ENCODE measurements at regions not wholly inside any gene's neighbourhood (a gene's known extent, or its start where the extent isn't known, plus 50 kb on each side); places are given as distances from the start of the nearest gene placed in this dataset.

DNA sequence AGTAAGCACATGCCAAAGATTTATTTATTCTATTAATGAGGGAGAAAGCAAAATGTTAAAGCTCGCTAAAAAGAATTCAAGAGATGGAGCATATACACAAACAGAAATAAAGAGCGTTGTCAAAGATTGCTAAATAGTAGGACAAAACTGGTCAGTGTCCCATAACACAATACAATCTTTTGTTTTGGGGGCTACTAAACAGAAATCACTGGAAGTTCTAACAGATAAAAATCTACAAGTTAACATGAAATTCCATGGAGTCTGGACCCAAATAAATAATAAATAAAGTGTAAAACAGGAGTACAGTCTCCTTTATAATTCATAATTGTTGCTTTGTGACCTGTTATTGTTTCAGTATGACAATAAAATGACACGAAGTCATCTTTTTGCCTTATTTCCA, 115.2 kb upstream of the CNTNAP4 start:
- no peaks in the 10 kb centered on the region for H3F3A ChIP-seq (ENCODE audit: insufficient read depth, low read depth)
- H3K36me3 ChIP-seq (ENCODE audit: low read depth): no peaks in the 10 kb centered on the region
- H3K9me2 ChIP-seq (ENCODE audit: insufficient read depth): no peaks in the 10 kb centered on the region; the same call in 1 of the 2 replicates
- H3K9me3 ChIP-seq (ENCODE audit: insufficient read depth, low read depth): no peaks in the 10 kb centered on the region
- H3K27ac ChIP-seq: no peak overlapping the region
- no peak for DNase-seq
- ChIA-PET POLR2A (ENCODE audit: unreplicated experiment) (no interaction called here), CTCF (no interaction called here)
- H3K27me3 ChIP-seq (ENCODE audit: insufficient read depth, low read depth): no peaks in the 10 kb centered on the region
- intact Hi-C loops (cut with micrococcal nuclease; ENCODE audit: unreplicated experiment): no loop called here
- H3K79me2 ChIP-seq (ENCODE audit: low read depth): no peaks in the 10 kb centered on the region
- TF ChIP-seq EZH2 (IDR thresholded peaks at IDR 0.05; ENCODE audit: low read depth): no peak
- TF ChIP-seq, protein P1, sequence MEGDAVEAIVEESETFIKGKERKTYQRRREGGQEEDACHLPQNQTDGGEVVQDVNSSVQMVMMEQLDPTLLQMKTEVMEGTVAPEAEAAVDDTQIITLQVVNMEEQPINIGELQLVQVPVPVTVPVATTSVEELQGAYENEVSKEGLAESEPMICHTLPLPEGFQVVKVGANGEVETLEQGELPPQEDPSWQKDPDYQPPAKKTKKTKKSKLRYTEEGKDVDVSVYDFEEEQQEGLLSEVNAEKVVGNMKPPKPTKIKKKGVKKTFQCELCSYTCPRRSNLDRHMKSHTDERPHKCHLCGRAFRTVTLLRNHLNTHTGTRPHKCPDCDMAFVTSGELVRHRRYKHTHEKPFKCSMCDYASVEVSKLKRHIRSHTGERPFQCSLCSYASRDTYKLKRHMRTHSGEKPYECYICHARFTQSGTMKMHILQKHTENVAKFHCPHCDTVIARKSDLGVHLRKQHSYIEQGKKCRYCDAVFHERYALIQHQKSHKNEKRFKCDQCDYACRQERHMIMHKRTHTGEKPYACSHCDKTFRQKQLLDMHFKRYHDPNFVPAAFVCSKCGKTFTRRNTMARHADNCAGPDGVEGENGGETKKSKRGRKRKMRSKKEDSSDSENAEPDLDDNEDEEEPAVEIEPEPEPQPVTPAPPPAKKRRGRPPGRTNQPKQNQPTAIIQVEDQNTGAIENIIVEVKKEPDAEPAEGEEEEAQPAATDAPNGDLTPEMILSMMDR (conservative IDR thresholded peaks at IDR 0.05): no peak
- no peaks in the 10 kb centered on the region for H3K4me1 ChIP-seq (replicated peaks; ENCODE audit: insufficient read depth)
- no peak overlapping the region for H3K4me2 ChIP-seq
- H4K20me1 ChIP-seq (ENCODE audit: insufficient read depth): no peaks in the 10 kb centered on the region
- H3K4me3 ChIP-seq: no peak overlapping the region
- no peak overlapping the region for H2AFZ ChIP-seq
- no TSS peak for BruUV-seq (replicated peaks)

- no peaks in the 10 kb centered on the region for H3F3A ChIP-seq (ENCODE audit: insufficient read depth, low read depth)
- H3K27ac ChIP-seq: no peak overlapping the region
- no TSS peak for BruUV-seq (replicated peaks)
- POLR2A ChIA-PET (ENCODE audit: unreplicated experiment): no interaction called here
- no peak overlapping the region for H2AFZ ChIP-seq
- H3K36me3 ChIP-seq (ENCODE audit: low read depth): no peaks in the 10 kb centered on the region
- no peak overlapping the region for H3K4me2 ChIP-seq
- CTCF ChIA-PET: no interaction called here
- H4K20me1 ChIP-seq (ENCODE audit: insufficient read depth): no peaks in the 10 kb centered on the region
- no peaks in the 10 kb centered on the region for H3K79me2 ChIP-seq (ENCODE audit: low read depth)
- no peaks in the 10 kb centered on the region; the same call in 1 of the 2 replicates for H3K9me2 ChIP-seq (ENCODE audit: insufficient read depth)
- intact Hi-C loops (cut with micrococcal nuclease; ENCODE audit: unreplicated experiment): no loop called here
- no peak for DNase-seq
- no peak for TF ChIP-seq EZH2 (IDR thresholded peaks at IDR 0.05; ENCODE audit: low read depth)
- TF ChIP-seq, protein P1 (conservative IDR thresholded peaks at IDR 0.05): no peak
- H3K4me3 ChIP-seq: no peak overlapping the region
- H3K27me3 ChIP-seq (ENCODE audit: insufficient read depth, low read depth): no peaks in the 10 kb centered on the region
- no peaks in the 10 kb centered on the region for H3K9me3 ChIP-seq (ENCODE audit: insufficient read depth, low read depth)
- no peaks in the 10 kb centered on the region for H3K4me1 ChIP-seq (replicated peaks; ENCODE audit: insufficient read depth)
These were observed 112.1 kb upstream of the CNTNAP4 start for GRCh38 chr16:76164970-76165558.

DNA sequence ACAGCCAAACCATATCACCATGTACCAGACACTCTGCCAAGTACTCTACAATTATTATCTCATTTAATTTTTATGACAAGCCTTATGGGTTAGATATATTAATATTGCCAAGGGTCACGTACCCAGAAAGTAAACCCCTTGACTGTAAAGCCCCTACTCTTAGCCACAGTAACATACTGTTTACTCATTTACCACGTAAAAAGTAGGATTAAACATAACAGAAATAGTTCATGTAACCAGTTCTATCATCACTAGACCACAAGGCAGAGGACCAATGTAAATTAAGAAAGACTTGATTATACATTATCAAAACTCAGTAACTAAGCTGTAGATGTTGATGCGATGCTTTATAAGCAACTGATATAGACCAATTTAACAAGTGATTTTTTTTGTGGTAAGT, 101.5 kb upstream of the CNTNAP4 start:
- H3K36me3 ChIP-seq (ENCODE audit: low read depth): no peaks in the 10 kb centered on the region
- no peaks in the 10 kb centered on the region for H3K4me1 ChIP-seq (replicated peaks; ENCODE audit: insufficient read depth)
- no peaks in the 10 kb centered on the region; the same call in 1 of the 2 replicates for H4K20me1 ChIP-seq (ENCODE audit: insufficient read depth)
- intact Hi-C loops (cut with micrococcal nuclease; ENCODE audit: unreplicated experiment): no loop called here
- ChIA-PET CTCF (no interaction called here), POLR2A (ENCODE audit: unreplicated experiment) (no interaction called here)
- no peaks in the 10 kb centered on the region for H3F3A ChIP-seq (ENCODE audit: insufficient read depth, low read depth)
- H3K27ac ChIP-seq: no peak overlapping the region
- no peak for TF ChIP-seq EZH2 (IDR thresholded peaks at IDR 0.05; ENCODE audit: low read depth)
- TF ChIP-seq, protein P1 (conservative IDR thresholded peaks at IDR 0.05): no peak
- no peak overlapping the region for H3K4me3 ChIP-seq
- H3K9me3 ChIP-seq (ENCODE audit: insufficient read depth, low read depth): no peaks in the 10 kb centered on the region
- H3K79me2 ChIP-seq (ENCODE audit: low read depth): no peaks in the 10 kb centered on the region
- no peak overlapping the region for H3K4me2 ChIP-seq
- H3K27me3 ChIP-seq (ENCODE audit: insufficient read depth, low read depth): no peaks in the 10 kb centered on the region
- no peak for DNase-seq
- no TSS peak for BruUV-seq (replicated peaks)
- H3K9me2 ChIP-seq (ENCODE audit: insufficient read depth): no peaks in the 10 kb centered on the region
- no peak overlapping the region for H2AFZ ChIP-seq
